ENCODE measurements at regions not wholly inside any gene's neighbourhood (a gene's known extent, or its start where the extent isn't known, plus 50 kb on each side); places are given as distances from the start of the nearest gene placed in this dataset.

GRCh38 chr9:84413301-84413700, 72.7 kb upstream of the SLC28A3 start:
- H3K4me3 ChIP-seq (ENCODE audit: low read depth, low read length) = no peak overlapping the region
- no peaks in the 10 kb centered on the region for H3K27me3 ChIP-seq (ENCODE audit: control insufficient read depth, insufficient read depth, low read length)
- no peak for TF ChIP-seq CTCF (IDR thresholded peaks at IDR 0.05; ENCODE audit: insufficient read depth, low read length, severe bottlenecking)
- DNase-seq (ENCODE audit: low read depth) = no peak
- FAIRE-seq = no peak
- no peaks in the 10 kb centered on the region for H3K36me3 ChIP-seq (ENCODE audit: control insufficient read depth, insufficient read depth, low read length)

- FAIRE-seq = no peak
- H3K27me3 ChIP-seq (ENCODE audit: control insufficient read depth, insufficient read depth, low read length) = no peaks in the 10 kb centered on the region
- no peaks in the 10 kb centered on the region for H3K36me3 ChIP-seq (ENCODE audit: control insufficient read depth, insufficient read depth, low read length)
- TF ChIP-seq CTCF (IDR thresholded peaks at IDR 0.05; ENCODE audit: insufficient read depth, low read length, severe bottlenecking) = no peak
- DNase-seq (ENCODE audit: low read depth) = no peak
- no peak overlapping the region for H3K4me3 ChIP-seq (ENCODE audit: low read depth, low read length)
Measured at GRCh38 chr9:84419031-84419602, 78.6 kb upstream of the SLC28A3 start.

GRCh38 chr9:84424931-84425330, 84.4 kb upstream of the SLC28A3 start:
- FAIRE-seq = no peak
- DNase-seq (ENCODE audit: low read depth) = no peak
- Histone ChIP-seq H3K4me3 (ENCODE audit: low read depth, low read length) (no peak overlapping the region), H3K27me3 (ENCODE audit: control insufficient read depth, insufficient read depth, low read length) (no peaks in the 10 kb centered on the region), H3K36me3 (ENCODE audit: control insufficient read depth, insufficient read depth, low read length) (no peaks in the 10 kb centered on the region)
- TF ChIP-seq CTCF (IDR thresholded peaks at IDR 0.05; ENCODE audit: insufficient read depth, low read length, severe bottlenecking) = no peak

- Histone ChIP-seq H3K36me3 (ENCODE audit: control insufficient read depth, insufficient read depth, low read length) (no peaks in the 10 kb centered on the region), H3K4me3 (ENCODE audit: low read depth, low read length) (no peak overlapping the region), H3K27me3 (ENCODE audit: control insufficient read depth, insufficient read depth, low read length) (peaks cover 1% of the 10 kb centered on the region)
- FAIRE-seq = no peak
- TF ChIP-seq CTCF (IDR thresholded peaks at IDR 0.05; ENCODE audit: insufficient read depth, low read length, severe bottlenecking) = no peak
- DNase-seq (ENCODE audit: low read depth) = no peak
Measured at GRCh38 chr9:84432746-84433145, 92.2 kb upstream of the SLC28A3 start.

- H3K4me3 ChIP-seq (ENCODE audit: low read depth, low read length) = no peak overlapping the region
- peaks cover 1% of the 10 kb centered on the region for H3K27me3 ChIP-seq (ENCODE audit: control insufficient read depth, insufficient read depth, low read length)
- no peak for DNase-seq (ENCODE audit: low read depth)
- no peaks in the 10 kb centered on the region for H3K36me3 ChIP-seq (ENCODE audit: control insufficient read depth, insufficient read depth, low read length)
- FAIRE-seq = no peak
- no peak for TF ChIP-seq CTCF (IDR thresholded peaks at IDR 0.05; ENCODE audit: insufficient read depth, low read length, severe bottlenecking)
Measured at GRCh38 chr9:84435902-84436301, 95.3 kb upstream of the SLC28A3 start.

All from bronchial epithelial cell (primary cell).